NB4 (cell line): ENCODE measurements at regions not wholly inside any gene's neighbourhood (a gene's known extent, or its start where the extent isn't known, plus 50 kb on each side); places are given as distances from the start of the nearest gene placed in this dataset.
"Not testable (repeated sequence)": the region's sequence is repeated elsewhere in the genome, so short reads cannot be mapped to it uniquely, and the experiment has no call there.

Source experiments
- DNase-seq: peaks from one replicate; pipeline ENCODE4 v3.0.0; 2010; ENCODE audit warnings: low read depth
- H3K4me3 ChIP-seq: one replicate; pipeline ENCODE4 v1.5.1; 2011; ENCODE audit warnings: mild to moderate bottlenecking, low read depth, low read length, moderate library complexity
- MYC ChIP-seq: IDR thresholded peaks from 2 replicates; pipeline ENCODE4 v1.6.1; 2011; ENCODE audit warnings: low read depth, low read length
- POLR2A ChIP-seq: IDR thresholded peaks from 2 replicates; pipeline ENCODE4 v1.6.1; 2011; ENCODE audit warnings: mild to moderate bottlenecking; ENCODE audit not compliant: insufficient read length; ENCODE audit errors: extremely low read depth
- TF ChIP-seq, protein P1 (sequence below): IDR thresholded peaks from one replicate; pipeline ENCODE4 v1.5.1; 2012; ENCODE audit warnings: low read depth, low read length
- TF ChIP-seq, protein P2 (sequence below): IDR thresholded peaks from 2 replicates; pipeline ENCODE4 v1.6.1; 2011; ENCODE audit warnings: low read depth, low read length

DNA sequence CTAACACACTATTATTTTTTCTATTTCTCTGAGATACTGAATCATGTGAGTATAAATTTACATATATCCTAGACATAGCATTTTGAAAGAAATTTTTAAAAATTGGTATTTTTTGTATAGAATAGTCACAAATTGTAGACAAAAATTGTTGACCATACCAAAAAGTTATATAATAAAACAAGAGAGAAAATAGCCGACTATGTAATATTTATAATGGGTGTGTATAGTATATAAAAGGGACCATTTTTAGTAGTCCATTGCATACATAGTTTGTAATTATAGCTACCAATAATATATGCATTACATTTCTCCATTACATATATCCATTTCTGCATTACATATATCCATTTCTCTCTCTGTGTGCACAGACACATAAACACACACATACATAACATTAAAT, 590.2 kb downstream of the TMTC2 start:
- no peak for TF ChIP-seq MYC
- TF ChIP-seq, protein P1, sequence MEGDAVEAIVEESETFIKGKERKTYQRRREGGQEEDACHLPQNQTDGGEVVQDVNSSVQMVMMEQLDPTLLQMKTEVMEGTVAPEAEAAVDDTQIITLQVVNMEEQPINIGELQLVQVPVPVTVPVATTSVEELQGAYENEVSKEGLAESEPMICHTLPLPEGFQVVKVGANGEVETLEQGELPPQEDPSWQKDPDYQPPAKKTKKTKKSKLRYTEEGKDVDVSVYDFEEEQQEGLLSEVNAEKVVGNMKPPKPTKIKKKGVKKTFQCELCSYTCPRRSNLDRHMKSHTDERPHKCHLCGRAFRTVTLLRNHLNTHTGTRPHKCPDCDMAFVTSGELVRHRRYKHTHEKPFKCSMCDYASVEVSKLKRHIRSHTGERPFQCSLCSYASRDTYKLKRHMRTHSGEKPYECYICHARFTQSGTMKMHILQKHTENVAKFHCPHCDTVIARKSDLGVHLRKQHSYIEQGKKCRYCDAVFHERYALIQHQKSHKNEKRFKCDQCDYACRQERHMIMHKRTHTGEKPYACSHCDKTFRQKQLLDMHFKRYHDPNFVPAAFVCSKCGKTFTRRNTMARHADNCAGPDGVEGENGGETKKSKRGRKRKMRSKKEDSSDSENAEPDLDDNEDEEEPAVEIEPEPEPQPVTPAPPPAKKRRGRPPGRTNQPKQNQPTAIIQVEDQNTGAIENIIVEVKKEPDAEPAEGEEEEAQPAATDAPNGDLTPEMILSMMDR, result no peak
- TF ChIP-seq, protein P2, sequence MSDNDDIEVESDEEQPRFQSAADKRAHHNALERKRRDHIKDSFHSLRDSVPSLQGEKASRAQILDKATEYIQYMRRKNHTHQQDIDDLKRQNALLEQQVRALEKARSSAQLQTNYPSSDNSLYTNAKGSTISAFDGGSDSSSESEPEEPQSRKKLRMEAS, result no peak
- no peak for TF ChIP-seq POLR2A
- H3K4me3 ChIP-seq, result no peak overlapping the region
- DNase-seq, result no peak

DNA sequence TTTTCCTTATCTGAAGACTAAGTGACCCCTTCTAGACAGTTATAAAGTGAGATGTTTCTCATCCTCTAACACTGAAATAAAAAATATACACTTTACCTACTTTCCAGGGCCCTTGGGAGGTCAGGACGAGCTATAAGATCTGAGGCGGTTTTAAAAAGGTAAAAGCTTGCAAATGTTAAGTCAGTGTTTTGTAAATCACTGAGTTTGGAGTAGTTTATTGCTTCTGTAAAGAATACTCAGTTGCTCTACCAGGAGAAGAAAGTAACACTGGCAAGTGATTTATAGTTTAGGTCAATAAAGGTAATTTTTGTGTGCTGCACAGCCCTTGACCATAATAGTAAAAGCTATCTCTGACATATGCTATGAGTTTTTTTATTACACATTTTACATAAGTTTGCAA, 584.5 kb downstream of the TMTC2 start:
- no peak overlapping the region for H3K4me3 ChIP-seq
- no peak for DNase-seq
- TF ChIP-seq, protein P1, result no peak
- no peak for TF ChIP-seq POLR2A
- no peak for TF ChIP-seq MYC
- TF ChIP-seq, protein P2, result no peak

DNA sequence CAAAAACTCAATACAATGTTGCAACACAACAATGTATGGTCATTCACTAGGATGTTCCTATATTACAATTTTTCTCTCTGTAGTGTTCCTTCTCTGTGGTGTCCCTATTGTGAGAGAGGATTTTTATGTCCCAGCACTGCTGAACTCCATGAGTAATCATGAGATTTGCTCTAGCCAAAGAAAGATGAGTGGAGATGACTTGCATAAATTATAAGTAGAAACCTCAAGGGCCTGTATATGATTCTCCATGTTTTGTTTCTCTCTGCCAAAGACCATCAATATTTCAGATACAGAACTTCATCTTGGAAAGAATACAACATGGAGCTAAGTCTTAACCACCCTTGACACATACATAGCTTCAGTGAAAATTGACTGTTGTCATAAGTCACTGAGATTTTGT, 579.1 kb downstream of the TMTC2 start:
- TF ChIP-seq MYC (no peak), POLR2A (no peak)
- TF ChIP-seq, protein P2, result no peak
- TF ChIP-seq, protein P1, result no peak
- no peak for DNase-seq
- H3K4me3 ChIP-seq, result no peak overlapping the region

DNA sequence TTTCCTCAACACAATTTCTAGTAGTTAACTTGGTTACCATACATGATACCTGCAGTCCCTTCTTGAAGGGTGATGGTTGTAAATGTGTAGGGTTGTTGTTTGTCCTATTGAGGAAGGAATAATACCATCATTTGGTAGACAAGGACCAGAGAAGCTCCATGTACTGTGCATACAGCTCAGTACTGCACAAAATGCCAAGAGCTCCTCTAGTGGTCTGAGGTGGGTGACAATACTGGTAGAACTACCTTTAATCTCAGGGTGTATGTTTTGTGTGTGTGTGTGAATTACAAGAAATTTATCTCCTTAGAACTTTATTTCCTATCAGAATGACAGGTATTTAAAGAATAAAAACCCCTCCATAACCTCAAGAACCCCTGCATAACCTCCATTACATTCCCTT, 575.3 kb downstream of the TMTC2 start:
- peak; percentile 15 for DNase-seq
- TF ChIP-seq, protein P1, result peak; percentile 26
- no peak for TF ChIP-seq MYC
- no peak for TF ChIP-seq POLR2A
- TF ChIP-seq, protein P2, result no peak
- no peak overlapping the region for H3K4me3 ChIP-seq

DNA sequence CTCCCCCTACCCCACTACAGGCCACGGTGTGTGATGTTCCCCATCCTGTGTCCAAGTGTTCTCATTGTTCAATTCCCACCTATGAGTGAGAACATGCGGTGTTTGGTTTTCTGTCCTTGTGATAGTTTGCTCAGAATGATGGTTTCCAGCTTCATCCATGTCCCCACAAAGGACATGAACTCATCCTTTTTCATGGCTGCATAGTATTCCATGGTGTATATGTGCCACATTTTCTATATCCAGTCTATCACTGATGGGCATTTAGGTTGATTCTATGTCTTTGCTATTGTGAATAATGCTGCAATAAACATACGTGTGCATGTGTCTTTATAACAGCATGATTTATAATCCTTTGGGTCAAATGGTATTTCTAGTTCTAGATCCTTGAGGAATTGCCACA, 573.4 kb downstream of the TMTC2 start:
- DNase-seq, H3K4me3 ChIP-seq: not testable (repeated sequence)

DNA sequence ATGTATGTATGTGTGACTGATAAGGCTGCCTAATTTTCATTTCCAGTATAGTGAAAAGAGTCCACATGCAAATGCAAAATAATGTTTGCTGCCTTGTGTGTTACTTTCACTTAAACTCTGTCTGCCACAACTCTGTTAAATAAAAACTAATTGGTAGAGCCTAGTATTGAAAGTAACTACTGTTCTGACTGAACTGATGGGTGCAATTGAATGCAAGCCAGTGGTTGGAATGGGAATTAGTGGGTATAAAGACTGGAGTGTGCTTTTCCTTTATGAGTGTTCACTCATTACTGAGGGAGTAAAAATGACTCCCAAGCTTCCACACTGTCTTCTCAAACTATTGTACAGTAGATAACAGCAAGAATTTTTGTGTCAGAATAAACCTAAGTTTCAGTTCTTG, 571.0 kb downstream of the TMTC2 start:
- no peak overlapping the region for H3K4me3 ChIP-seq
- no peak for DNase-seq
- TF ChIP-seq POLR2A, result no peak
- TF ChIP-seq, protein P2, result no peak
- TF ChIP-seq MYC, result no peak
- TF ChIP-seq, protein P1, result no peak
